ENCODE measurements at regions not wholly inside any gene's neighbourhood (a gene's known extent, or its start where the extent isn't known, plus 50 kb on each side); places are given as distances from the start of the nearest gene placed in this dataset.
"Not testable (repeated sequence)": the region's sequence is repeated elsewhere in the genome, so short reads cannot be mapped to it uniquely, and the experiment has no call there.

DNA sequence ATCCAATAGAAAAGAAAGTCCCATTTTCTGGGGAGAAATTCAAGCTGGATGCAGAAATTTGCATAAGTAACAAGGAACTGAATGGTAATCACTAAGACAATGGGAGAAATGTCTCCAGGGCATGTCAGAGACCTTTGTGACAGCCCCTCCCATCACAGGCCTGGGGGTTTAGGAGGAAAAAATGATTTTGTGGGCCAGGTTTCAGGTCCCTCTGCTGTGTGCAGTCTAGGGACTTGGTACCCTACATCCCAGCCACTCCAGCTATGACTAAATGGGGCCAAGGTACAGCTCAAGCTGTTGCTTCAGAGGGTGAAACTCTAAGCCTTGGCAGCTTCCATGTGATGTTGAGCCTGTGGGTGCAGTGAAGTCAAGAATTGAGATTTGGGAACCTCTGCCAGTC is 695.5 kb upstream of the MIR17HG start:
- no peak for DNase-seq
- no peaks in the 10 kb centered on the region for H3K36me3 Mint-ChIP-seq
- Histone ChIP-seq H3K9me3 (ENCODE audit: control insufficient read depth, insufficient read depth, low read length) (peaks cover 7% of the 10 kb centered on the region), H3K36me3 (ENCODE audit: control insufficient read depth, insufficient read depth, low read length) (no peaks in the 10 kb centered on the region), H3K4me3 (ENCODE audit: low read length) (no peak overlapping the region), H3K27ac (ENCODE audit: low read length) (no peak overlapping the region), H3K27me3 (ENCODE audit: control insufficient read depth, insufficient read depth, low read length) (no peaks in the 10 kb centered on the region), H3K4me1 (ENCODE audit: control insufficient read depth, insufficient read depth, low read length) (no peaks in the 10 kb centered on the region)
- H3K4me1 Mint-ChIP-seq, result no peaks in the 10 kb centered on the region
- H3K4me3 Mint-ChIP-seq, result no peak overlapping the region
- peaks cover 17 to 20% of the 10 kb centered on the region in 2 donors for H3K9me3 Mint-ChIP-seq
- intact Hi-C loops (cut with micrococcal nuclease), result no loop called here
- H3K27me3 Mint-ChIP-seq (ENCODE audit: low read depth in 2 of 2), result no peaks in the 10 kb centered on the region
- no peak overlapping the region for H3K27ac Mint-ChIP-seq
- no peak for ATAC-seq
- TF ChIP-seq, protein P1, sequence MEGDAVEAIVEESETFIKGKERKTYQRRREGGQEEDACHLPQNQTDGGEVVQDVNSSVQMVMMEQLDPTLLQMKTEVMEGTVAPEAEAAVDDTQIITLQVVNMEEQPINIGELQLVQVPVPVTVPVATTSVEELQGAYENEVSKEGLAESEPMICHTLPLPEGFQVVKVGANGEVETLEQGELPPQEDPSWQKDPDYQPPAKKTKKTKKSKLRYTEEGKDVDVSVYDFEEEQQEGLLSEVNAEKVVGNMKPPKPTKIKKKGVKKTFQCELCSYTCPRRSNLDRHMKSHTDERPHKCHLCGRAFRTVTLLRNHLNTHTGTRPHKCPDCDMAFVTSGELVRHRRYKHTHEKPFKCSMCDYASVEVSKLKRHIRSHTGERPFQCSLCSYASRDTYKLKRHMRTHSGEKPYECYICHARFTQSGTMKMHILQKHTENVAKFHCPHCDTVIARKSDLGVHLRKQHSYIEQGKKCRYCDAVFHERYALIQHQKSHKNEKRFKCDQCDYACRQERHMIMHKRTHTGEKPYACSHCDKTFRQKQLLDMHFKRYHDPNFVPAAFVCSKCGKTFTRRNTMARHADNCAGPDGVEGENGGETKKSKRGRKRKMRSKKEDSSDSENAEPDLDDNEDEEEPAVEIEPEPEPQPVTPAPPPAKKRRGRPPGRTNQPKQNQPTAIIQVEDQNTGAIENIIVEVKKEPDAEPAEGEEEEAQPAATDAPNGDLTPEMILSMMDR (IDR thresholded peaks at IDR 0.05), result no peak

DNA sequence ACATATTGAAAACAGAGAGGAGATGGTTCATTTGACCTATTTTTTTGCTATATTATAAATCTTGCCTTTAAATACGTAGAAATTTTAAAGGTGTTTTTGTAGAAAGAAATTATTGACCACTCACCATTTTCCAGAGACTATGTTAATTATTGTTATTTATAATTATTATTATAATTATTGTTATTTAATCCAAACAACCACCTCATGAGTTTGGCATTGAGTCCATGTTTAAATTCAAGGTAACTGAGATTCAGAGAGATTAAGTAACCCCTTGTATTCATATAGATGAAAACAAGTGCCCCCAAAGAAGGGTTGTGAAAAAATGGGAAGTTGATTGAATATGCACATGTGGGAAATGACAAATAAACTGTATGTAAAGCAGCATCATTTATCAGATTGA is 692.5 kb upstream of the MIR17HG start:
- H3K27ac ChIP-seq (ENCODE audit: low read length), result no peak overlapping the region
- DNase-seq (no peak), ATAC-seq (no peak)
- no peak overlapping the region for H3K4me3 ChIP-seq (ENCODE audit: low read length)
- Mint-ChIP-seq H3K4me3 (no peak overlapping the region), H3K4me1 (no peaks in the 10 kb centered on the region), H3K36me3 (no peaks in the 10 kb centered on the region), H3K9me3 (peaks cover 11 to 14% of the 10 kb centered on the region in 2 donors), H3K27me3 (ENCODE audit: low read depth in 2 of 2) (no peaks in the 10 kb centered on the region), H3K27ac (no peak overlapping the region)
- WGBS (ENCODE audit: insufficient coverage), result no CpG with 5 or more reads among the region's 1 CpG
- peaks cover 20% of the 10 kb centered on the region for H3K9me3 ChIP-seq (ENCODE audit: control insufficient read depth, insufficient read depth, low read length)
- TF ChIP-seq, protein P1 (IDR thresholded peaks at IDR 0.05), result no peak
- H3K36me3 ChIP-seq (ENCODE audit: control insufficient read depth, insufficient read depth, low read length), result no peaks in the 10 kb centered on the region
- no peaks in the 10 kb centered on the region for H3K27me3 ChIP-seq (ENCODE audit: control insufficient read depth, insufficient read depth, low read length)
- H3K4me1 ChIP-seq (ENCODE audit: control insufficient read depth, insufficient read depth, low read length), result no peaks in the 10 kb centered on the region
- intact Hi-C loops (cut with micrococcal nuclease), result no loop called here

DNA sequence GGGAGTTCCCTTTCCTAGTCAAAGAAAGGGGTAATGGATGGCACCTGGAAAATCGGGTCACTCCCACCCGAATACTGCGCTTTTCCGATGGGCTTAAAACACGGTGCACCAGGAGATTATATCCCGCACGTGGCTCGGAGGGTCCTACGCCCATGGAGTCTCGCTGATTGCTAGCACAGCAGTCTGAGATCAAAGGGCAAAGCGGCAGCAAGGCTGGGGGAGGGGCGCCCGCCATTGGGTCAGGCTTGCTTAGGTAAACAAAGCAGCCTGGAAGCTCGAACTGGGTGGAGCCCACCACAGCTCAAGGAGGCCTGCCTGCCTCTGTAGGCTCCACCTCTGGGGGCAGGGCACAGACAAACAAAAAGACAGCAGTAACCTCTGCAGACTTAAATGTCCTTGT is 683.3 kb upstream of the MIR17HG start:
- WGBS (ENCODE audit: insufficient coverage), result 89% methylated on average over 14 of the region's 14 CpGs
- H3K4me1 ChIP-seq (ENCODE audit: control insufficient read depth, insufficient read depth, low read length); H3K9me3 ChIP-seq (ENCODE audit: control insufficient read depth, insufficient read depth, low read length); ATAC-seq; H3K4me1 Mint-ChIP-seq; H3K36me3 Mint-ChIP-seq; H3K27ac ChIP-seq (ENCODE audit: low read length); H3K27ac Mint-ChIP-seq; DNase-seq; H3K27me3 Mint-ChIP-seq (ENCODE audit: low read depth in 2 of 2); H3K4me3 Mint-ChIP-seq; H3K36me3 ChIP-seq (ENCODE audit: control insufficient read depth, insufficient read depth, low read length); intact Hi-C loops (cut with micrococcal nuclease); H3K27me3 ChIP-seq (ENCODE audit: control insufficient read depth, insufficient read depth, low read length); H3K4me3 ChIP-seq (ENCODE audit: low read length): not testable (repeated sequence)
- H3K9me3 Mint-ChIP-seq, result peaks cover 5 to 12% of the 10 kb centered on the region in 2 donors

DNA sequence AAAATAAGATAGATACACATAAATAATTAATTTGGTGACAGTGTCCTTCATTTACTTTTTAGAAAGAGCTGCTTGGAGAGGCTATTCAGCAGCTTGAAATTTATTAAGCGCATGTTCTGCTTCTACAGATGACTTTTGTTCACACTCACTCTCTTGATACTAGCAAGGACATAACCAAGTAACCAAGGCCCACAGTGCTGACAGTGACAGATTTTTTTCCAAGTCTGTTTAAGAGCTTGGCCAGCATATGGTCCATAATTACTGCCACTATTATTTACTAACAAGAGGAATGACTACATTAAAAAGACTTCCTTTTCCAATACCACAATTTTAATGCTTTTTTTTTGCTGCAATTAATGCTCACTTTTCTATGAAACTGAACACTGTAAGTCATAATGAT is 673.7 kb upstream of the MIR17HG start:
- H3K27ac Mint-ChIP-seq, result no peak overlapping the region
- no peaks in the 10 kb centered on the region for H3K27me3 Mint-ChIP-seq (ENCODE audit: low read depth in 2 of 2)
- no peak overlapping the region for H3K27ac ChIP-seq (ENCODE audit: low read length)
- TF ChIP-seq, protein P1 (IDR thresholded peaks at IDR 0.05), result no peak
- no peaks in the 10 kb centered on the region for H3K4me1 ChIP-seq (ENCODE audit: control insufficient read depth, insufficient read depth, low read length)
- no peak overlapping the region for H3K4me3 ChIP-seq (ENCODE audit: low read length)
- no peaks in the 10 kb centered on the region for H3K27me3 ChIP-seq (ENCODE audit: control insufficient read depth, insufficient read depth, low read length)
- H3K9me3 ChIP-seq (ENCODE audit: control insufficient read depth, insufficient read depth, low read length), result peaks cover 6% of the 10 kb centered on the region
- 100% methylated on average over 1 of the region's 1 CpG for WGBS (ENCODE audit: insufficient coverage)
- H3K4me3 Mint-ChIP-seq, result no peak overlapping the region
- no peaks in the 10 kb centered on the region for H3K36me3 ChIP-seq (ENCODE audit: control insufficient read depth, insufficient read depth, low read length)
- peaks cover 6 to 7% of the 10 kb centered on the region in 2 donors for H3K9me3 Mint-ChIP-seq
- no peak for DNase-seq
- ATAC-seq, result no peak
- intact Hi-C loops (cut with micrococcal nuclease), result no loop called here
- no peaks in the 10 kb centered on the region for H3K4me1 Mint-ChIP-seq
- peaks cover 1% of the 10 kb centered on the region for H3K36me3 Mint-ChIP-seq
